ENCODE measurements at regions not wholly inside any gene's neighbourhood (a gene's known extent, or its start where the extent isn't known, plus 50 kb on each side); places are given as distances from the start of the nearest gene placed in this dataset.

DNA sequence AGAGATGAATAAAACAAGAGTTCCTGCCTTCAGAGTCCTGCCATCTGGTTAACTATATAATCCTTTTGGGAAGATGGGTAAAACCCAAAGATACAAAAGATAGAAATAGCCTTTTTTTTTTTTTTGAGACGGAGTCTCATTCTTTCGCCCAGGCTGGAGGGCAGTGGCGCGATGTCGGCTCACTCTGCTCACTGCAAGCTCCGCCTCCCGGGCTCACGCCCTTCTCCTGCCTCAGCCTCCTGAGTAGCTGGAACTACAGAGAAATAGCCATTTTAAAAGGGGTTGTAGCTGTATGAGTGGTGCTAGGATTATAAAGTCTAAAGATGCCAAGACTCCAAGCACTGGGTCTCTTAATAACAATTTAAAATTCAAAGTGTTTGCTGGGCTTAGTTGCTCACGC lies 97.2 kb downstream of the KDR start:
- TF ChIP-seq, protein P1, sequence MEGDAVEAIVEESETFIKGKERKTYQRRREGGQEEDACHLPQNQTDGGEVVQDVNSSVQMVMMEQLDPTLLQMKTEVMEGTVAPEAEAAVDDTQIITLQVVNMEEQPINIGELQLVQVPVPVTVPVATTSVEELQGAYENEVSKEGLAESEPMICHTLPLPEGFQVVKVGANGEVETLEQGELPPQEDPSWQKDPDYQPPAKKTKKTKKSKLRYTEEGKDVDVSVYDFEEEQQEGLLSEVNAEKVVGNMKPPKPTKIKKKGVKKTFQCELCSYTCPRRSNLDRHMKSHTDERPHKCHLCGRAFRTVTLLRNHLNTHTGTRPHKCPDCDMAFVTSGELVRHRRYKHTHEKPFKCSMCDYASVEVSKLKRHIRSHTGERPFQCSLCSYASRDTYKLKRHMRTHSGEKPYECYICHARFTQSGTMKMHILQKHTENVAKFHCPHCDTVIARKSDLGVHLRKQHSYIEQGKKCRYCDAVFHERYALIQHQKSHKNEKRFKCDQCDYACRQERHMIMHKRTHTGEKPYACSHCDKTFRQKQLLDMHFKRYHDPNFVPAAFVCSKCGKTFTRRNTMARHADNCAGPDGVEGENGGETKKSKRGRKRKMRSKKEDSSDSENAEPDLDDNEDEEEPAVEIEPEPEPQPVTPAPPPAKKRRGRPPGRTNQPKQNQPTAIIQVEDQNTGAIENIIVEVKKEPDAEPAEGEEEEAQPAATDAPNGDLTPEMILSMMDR (IDR thresholded peaks at IDR 0.05), result no peak
- no peak for TF ChIP-seq POLR2A (IDR thresholded peaks at IDR 0.05)
